ENCODE measurements at regions not wholly inside any gene's neighbourhood (a gene's known extent, or its start where the extent isn't known, plus 50 kb on each side); places are given as distances from the start of the nearest gene placed in this dataset.

- DNase-seq, result no peak
Observed at GRCh38 chr2:205902041-205902899, 183.7 kb downstream of the INO80D start.

GRCh38 chr2:205901491-205901890, 184.5 kb downstream of the INO80D start:
- DNase-seq, result no peak

- no peak for DNase-seq
Observed at GRCh38 chr2:205898744-205899143, 187.2 kb downstream of the INO80D start.

DNA sequence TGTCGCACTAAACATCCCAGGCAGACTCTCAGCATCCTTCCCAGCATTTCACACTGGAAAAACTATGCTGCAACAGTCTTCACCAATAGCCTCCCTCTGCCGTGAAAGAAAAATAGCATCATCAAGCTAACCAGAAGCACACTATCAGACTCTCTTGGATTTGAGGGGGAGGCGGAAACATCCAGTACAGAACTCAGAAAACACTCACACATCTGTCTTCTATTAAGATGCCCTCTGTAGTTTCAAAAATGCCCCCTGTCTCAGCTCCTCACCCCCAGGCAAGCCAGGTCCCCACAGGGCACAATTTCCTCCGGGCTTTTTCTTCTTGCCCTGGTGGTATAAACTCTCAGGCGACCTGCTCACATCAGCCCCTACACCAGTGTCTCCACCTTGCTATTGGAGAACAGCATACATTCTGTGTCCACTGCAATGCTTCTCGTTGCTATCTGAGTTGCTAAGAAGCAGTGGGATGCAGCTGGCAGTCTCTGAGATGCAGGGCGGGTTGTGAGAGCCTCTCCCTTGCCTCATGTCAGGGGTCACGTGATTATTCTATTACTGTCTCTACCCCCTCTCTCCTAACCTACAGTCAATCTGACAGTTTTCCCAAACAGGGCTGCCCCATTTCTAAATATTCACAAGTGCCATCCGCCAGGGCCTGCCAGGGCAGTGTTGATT, 189.9 kb downstream of the INO80D start:
- DNase-seq, result no peak

DNA sequence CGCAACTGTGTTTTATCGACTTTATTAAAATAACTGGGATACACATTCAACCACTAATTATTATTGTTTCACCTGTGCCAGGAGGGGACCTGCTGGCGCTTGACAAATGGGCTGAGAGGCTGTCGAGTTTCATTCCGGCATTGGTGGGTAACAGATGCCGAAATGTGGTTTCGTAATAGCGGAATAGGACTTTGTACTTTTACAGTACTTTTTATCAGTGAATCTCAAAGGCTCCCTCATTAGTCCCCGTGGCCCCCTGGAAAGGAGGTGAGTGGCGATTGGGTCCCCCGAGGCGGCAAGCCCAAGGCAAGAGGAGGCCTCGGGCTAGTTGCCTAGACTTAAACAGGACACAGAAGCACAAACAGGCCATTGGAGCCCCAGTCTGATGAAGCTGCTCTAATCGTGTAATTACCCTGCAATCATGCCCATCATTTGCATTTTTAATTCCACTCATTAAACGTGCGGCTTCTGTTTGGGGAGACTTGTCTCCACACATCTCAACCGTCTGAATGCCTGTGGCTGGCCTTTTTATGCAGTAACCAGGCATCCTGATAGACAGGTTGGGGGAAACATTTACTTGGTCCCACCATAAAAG, 193.2 kb downstream of the INO80D start:
- DNase-seq, result no peak

GRCh38 chr2:205892251-205892655, 193.7 kb downstream of the INO80D start:
- DNase-seq, result no peak

DNA sequence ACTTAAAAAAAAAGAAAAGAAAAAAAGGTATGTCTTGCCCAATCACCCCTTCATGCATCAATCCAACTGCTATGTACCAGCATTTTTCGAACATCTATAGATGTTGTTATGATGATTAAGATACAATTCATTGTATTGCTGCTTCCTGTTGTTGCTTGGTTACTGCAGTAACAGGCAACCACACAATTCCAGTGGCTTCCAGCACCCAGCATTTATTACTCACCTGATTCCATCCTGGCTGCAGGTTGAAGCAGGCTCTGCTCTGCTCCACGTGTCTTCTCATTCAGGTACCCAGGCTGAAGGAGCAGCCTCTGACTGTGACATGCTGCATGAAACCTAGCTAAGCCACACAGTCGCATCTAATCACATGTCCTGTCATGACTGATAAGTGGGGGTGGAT, 196.9 kb downstream of the INO80D start:
- no peak for DNase-seq

- DNase-seq, result no peak
Observed at GRCh38 chr2:205887637-205888036, 198.3 kb downstream of the INO80D start.

DNA sequence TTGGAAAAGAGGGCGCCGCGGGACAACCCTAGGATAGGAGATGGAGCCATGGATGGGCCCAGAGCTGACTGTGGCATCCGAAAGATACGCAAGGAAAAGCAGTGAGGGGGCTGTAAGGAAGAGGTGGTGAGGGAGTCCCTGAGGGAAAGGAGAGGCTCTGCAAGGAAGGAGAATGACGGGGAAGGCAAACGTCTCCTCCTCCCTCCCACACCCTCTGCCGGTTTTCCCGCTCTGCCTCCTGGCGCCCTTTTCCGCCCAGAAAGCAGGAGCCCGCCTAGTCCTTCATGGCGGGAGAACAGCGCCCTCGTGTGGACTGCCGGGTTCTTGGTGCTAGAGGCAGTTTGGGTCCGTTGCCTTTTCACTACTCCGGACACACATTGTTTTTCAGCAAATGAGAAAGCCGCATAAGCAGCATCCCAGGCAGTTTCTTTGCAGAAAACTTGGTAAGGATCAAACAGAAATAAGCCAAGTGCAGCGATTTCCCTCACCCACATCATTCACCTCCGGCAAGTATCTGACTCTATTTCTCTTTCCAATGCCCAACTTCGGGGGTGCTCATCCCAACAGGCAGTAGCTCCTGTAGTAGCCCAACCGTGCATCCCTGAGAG, 200.4 kb downstream of the INO80D start:
- peak; percentile 87 for DNase-seq

- no peak for DNase-seq
Observed at GRCh38 chr2:205883965-205884364, 201.7 kb downstream of the NRP2 start.

DNA sequence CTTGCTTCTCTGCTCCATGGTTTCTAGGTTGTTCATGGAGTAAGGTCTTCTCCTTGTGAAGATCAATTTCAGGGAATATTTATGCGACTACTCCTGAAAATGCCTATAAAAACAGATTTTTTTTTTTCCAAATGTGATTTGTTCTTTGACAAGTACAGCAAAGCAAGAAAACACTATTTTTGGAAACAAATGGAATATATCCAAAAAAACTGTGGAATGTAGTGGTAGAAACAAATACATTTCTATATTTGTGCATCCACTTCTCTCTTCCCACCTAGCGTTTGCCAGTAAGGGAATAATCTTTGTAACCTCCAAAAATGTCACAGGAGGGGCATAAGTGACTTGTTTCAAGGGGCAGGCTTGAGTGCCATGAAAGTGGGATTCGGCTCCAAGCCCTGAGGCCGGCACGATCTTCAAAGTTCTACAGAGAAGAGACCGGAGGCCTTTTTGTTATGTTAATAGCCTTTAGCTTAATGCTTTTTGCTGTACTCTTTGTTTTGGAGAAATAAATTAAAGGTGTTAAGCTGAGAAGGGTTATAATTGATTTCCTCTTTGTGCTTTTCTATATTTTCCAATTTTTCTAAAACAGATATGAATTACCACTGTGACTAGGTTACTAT, 200.6 kb downstream of the NRP2 start:
- no peak for DNase-seq

DNA sequence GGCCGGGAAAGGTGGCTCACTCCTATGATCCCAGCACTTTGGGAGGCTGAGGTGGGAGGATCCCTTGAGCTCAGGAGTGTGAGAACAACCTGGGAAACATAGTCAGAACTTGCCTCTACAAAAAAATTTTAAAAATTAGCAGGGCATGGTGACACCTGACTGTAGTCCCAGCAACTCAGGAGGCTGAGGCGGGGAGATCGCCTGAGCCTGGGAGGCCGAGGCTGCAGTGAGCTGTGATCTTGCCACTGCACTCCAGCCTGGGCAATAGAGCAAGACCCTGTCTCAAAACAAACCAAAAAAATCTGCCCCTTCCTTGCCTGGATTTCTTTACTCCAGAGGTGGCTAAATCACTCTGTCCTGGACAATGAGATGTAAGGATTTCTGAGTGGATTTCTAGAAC, 197.7 kb downstream of the NRP2 start:
- no peak for DNase-seq

GRCh38 chr2:205878999-205879762, 196.9 kb downstream of the NRP2 start:
- DNase-seq, result no peak

GRCh38 chr2:205877496-205877895, 195.2 kb downstream of the NRP2 start:
- DNase-seq, result no peak

- no peak for DNase-seq
Observed at GRCh38 chr2:205876127-205876526, 193.8 kb downstream of the NRP2 start.

DNA sequence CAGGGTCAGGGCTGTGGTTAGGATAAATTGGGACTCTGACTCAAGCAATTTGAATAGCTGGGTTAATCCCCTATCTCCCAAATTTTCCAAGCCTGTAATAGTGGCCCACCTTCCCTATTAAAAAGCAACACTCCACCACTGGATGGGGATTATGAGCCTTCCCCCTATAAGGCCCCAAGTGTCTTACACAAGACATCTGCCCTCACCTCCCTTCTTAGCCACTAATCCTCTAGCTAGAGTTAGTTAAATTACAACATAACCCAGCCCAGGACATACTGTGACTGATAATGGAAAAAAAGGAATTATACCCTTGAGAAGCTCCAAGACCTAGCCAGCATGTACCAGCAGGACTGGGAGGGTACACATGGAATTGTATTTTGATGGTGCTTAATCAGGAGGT, 190.4 kb downstream of the NRP2 start:
- DNase-seq, result no peak

GRCh38 chr2:205869439-205869838, 187.1 kb downstream of the NRP2 start:
- DNase-seq, result no peak

GRCh38 chr2:205868773-205869333, 186.6 kb downstream of the NRP2 start:
- peak; percentile 46 for DNase-seq

- no peak for DNase-seq
Observed at GRCh38 chr2:205868053-205868452, 185.8 kb downstream of the NRP2 start.

DNA sequence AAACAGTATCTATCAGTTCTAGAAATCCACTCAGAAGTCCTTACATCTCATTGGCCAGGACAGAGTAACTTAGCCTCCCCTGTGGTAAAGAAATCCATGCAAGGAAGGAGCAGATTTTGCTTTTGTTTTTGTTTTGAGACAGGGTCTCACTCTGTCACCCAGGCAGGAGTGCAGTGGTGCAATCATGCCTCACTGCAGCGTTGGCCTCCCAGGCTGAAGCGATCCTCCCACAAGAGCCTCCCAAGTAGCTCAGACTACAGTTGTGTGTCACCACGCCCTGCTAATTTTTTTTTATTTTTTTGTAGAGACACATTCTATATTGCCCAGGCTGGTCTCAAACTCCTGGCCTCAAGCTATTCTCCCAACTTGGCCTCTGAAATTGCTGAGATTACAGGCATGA, 185.1 kb downstream of the NRP2 start:
- DNase-seq, result no peak

GRCh38 chr2:205865905-205866441, 183.7 kb downstream of the NRP2 start:
- DNase-seq, result no peak

GRCh38 chr2:205865056-205865455, 182.8 kb downstream of the NRP2 start:
- DNase-seq, result no peak
